ENCODE measurements at regions not wholly inside any gene's neighbourhood (a gene's known extent, or its start where the extent isn't known, plus 50 kb on each side); places are given as distances from the start of the nearest gene placed in this dataset.

DNA sequence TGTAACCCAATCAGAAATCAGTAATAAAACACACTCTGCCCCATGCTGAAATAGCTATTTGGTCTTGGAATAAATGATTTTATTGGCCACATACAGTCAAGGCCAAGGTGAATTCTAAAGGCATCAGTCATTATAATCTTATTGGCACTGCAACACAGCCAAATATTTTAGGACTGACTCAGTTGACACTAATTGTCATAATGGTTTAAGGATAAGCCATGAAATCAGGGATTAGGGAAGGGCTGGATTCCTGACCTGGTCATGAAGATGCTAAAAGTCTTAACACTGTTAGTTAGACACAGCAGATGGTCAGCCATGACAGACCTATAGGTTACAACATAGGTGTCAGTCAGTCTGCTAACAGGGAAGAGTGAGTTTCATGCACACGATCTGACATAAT is 330.3 kb upstream of the NPSR1 start:
- DNase-seq (ENCODE audit: low read depth): peak; percentile 17
- TF ChIP-seq, protein P1, sequence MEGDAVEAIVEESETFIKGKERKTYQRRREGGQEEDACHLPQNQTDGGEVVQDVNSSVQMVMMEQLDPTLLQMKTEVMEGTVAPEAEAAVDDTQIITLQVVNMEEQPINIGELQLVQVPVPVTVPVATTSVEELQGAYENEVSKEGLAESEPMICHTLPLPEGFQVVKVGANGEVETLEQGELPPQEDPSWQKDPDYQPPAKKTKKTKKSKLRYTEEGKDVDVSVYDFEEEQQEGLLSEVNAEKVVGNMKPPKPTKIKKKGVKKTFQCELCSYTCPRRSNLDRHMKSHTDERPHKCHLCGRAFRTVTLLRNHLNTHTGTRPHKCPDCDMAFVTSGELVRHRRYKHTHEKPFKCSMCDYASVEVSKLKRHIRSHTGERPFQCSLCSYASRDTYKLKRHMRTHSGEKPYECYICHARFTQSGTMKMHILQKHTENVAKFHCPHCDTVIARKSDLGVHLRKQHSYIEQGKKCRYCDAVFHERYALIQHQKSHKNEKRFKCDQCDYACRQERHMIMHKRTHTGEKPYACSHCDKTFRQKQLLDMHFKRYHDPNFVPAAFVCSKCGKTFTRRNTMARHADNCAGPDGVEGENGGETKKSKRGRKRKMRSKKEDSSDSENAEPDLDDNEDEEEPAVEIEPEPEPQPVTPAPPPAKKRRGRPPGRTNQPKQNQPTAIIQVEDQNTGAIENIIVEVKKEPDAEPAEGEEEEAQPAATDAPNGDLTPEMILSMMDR (conservative IDR thresholded peaks at IDR 0.05; ENCODE audit: low read depth, low read length): no peak
- no peak overlapping the region for H3K4me3 ChIP-seq (ENCODE audit: low read length)

GRCh38 chr7:34330308-34330707 is 327.7 kb upstream of the NPSR1 start:
- H3K4me3 ChIP-seq (ENCODE audit: low read length): no peak overlapping the region
- no peak for DNase-seq (ENCODE audit: low read depth)
- TF ChIP-seq, protein P1 (conservative IDR thresholded peaks at IDR 0.05; ENCODE audit: low read depth, low read length): no peak

- H3K4me3 ChIP-seq (ENCODE audit: low read length): no peak overlapping the region
- no peak for DNase-seq (ENCODE audit: low read depth)
- TF ChIP-seq, protein P1 (conservative IDR thresholded peaks at IDR 0.05; ENCODE audit: low read depth, low read length): no peak
Measured at GRCh38 chr7:34331102-34331501, 326.9 kb upstream of the NPSR1 start.

DNA sequence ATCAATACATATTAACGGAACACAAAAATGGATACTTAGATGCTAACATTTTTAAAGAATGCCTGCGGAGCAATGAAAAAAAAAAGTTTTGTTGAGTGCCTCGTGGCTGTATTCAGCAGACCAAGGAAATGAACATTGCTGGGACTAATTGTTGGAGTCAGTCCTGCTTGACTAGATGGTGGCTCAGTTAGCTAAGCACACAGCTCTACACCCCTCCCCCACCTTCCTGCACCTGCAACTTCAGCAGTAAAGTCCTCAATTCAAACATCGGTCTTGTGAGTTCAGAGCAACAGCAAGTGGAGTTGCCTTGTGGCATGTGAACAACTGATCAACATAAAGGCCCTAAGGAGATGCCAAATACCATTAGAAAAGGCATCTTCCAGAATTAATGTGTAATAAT is 326.0 kb upstream of the NPSR1 start:
- H3K4me3 ChIP-seq (ENCODE audit: low read length): no peak overlapping the region
- DNase-seq (ENCODE audit: low read depth): no peak
- TF ChIP-seq, protein P1 (conservative IDR thresholded peaks at IDR 0.05; ENCODE audit: low read depth, low read length): no peak

- H3K4me3 ChIP-seq (ENCODE audit: low read length): no peak overlapping the region
- DNase-seq (ENCODE audit: low read depth): no peak
- TF ChIP-seq, protein P1 (conservative IDR thresholded peaks at IDR 0.05; ENCODE audit: low read depth, low read length): no peak
Measured at GRCh38 chr7:34333184-34333583, 324.8 kb upstream of the NPSR1 start.

GRCh38 chr7:34333925-34334324 is 324.1 kb upstream of the NPSR1 start:
- TF ChIP-seq, protein P1 (conservative IDR thresholded peaks at IDR 0.05; ENCODE audit: low read depth, low read length): no peak
- H3K4me3 ChIP-seq (ENCODE audit: low read length): no peak overlapping the region
- no peak for DNase-seq (ENCODE audit: low read depth)

DNA sequence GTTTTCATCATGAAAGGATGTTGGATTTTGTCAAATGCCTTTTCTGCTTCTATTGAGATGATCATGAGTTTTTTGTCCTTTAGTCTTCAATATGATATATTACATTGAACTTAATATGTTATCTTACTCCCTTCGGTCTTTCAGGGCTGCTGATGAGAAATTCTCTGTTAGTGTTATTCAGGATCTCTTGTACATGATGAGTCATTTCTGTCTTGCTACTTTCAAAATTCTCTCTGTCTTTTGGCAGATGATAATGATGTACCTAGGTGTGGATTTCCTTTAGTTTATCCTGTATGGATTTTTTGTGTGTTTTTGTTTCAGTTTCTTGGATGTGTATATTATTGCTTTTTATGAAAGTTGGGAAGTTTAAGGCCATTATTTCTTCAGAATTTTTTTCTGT is 320.9 kb upstream of the NPSR1 start:
- TF ChIP-seq, protein P1 (conservative IDR thresholded peaks at IDR 0.05; ENCODE audit: low read depth, low read length): no peak
- no peak for DNase-seq (ENCODE audit: low read depth)
- no peak overlapping the region for H3K4me3 ChIP-seq (ENCODE audit: low read length)

Data from retinal pigment epithelial cell (primary cell).